HEK293 (cell line): ENCODE measurements at regions not wholly inside any gene's neighbourhood (a gene's known extent, or its start where the extent isn't known, plus 50 kb on each side); places are given as distances from the start of the nearest gene placed in this dataset.

ENCODE experiments used
- CTCF ChIA-PET: fragments of 350-600 bp; formaldehyde crosslinking; extraction: SDS; loops from one replicate; lab custom pipeline; 2021; ENCODE audit warnings: antibody characterized with exemption; lab: Yijun Ruan, JAX
- POLR2A ChIA-PET: fragments of 300-600 bp; formaldehyde crosslinking; extraction: SDS; loops from one replicate; lab custom pipeline; 2020; ENCODE audit warnings: antibody characterized with exemption, inconsistent platforms; lab: Yijun Ruan, JAX
- H3K27ac ChIP-seq: fragments of 200-500 bp; sonication (Bioruptor generic); 2 replicates; pipeline ENCODE4 v1.5.1; 2014; ENCODE audit warnings: low read depth, low read length, control low read depth, inconsistent platforms; ENCODE audit errors: extremely low read depth
- H3K36me3 ChIP-seq, 2 experiments: fragments of 200-500 bp in 1 of 2; sonication (Bioruptor generic) in 1 of 2; 1 replicate in 1 of 2; 2 replicates in 1 of 2; pipeline ENCODE4 v1.5.1; 2014 to 2017; ENCODE audit warnings: inconsistent platforms in 2 of 2, low read length in 2 of 2; ENCODE audit not compliant: control insufficient read depth in 2 of 2, insufficient read depth in 1 of 2
- H3K4me1 ChIP-seq: fragments of 200-500 bp; sonication (Bioruptor generic); 2 replicates; pipeline ENCODE4 v1.5.1; 2014; ENCODE audit warnings: mild to moderate bottlenecking, low read length, inconsistent platforms; ENCODE audit not compliant: control insufficient read depth, insufficient read depth
- H3K4me3 ChIP-seq: 2 replicates; pipeline ENCODE4 v1.5.1; 2011; ENCODE audit warnings: low read depth, mild to moderate bottlenecking, control low read depth, low read length, moderate library complexity
- H3K9me3 ChIP-seq: fragments of 200-500 bp; sonication (Bioruptor generic); 2 replicates; pipeline ENCODE4 v1.5.1; 2014; ENCODE audit warnings: low read depth, low read length, inconsistent platforms; ENCODE audit not compliant: control insufficient read depth, insufficient read depth
- FEZF1 ChIP-seq: fragments of 450-650 bp; formaldehyde crosslinking; IDR thresholded peaks from 2 replicates; pipeline ENCODE4 v1.5.1; 2016; ENCODE audit warnings: missing biosample characterization, missing genetic modification characterization
- GLI2 ChIP-seq: fragments of 450-650 bp; formaldehyde crosslinking; IDR thresholded peaks from 2 replicates; pipeline ENCODE4; 2017; ENCODE audit warnings: missing biosample characterization, missing genetic modification characterization, low read depth, borderline replicate concordance
- GLIS1 ChIP-seq: fragments of 450-650 bp; formaldehyde crosslinking; IDR thresholded peaks from 2 replicates; pipeline ENCODE4 v1.5.1; 2016; ENCODE audit warnings: missing biosample characterization, missing genetic modification characterization
- KLF7 ChIP-seq: fragments of 450-650 bp; formaldehyde crosslinking; IDR thresholded peaks from 2 replicates; pipeline ENCODE4 v1.5.1; 2016; ENCODE audit warnings: missing biosample characterization, missing genetic modification characterization, borderline replicate concordance
- KLF9 ChIP-seq: fragments of 450-650 bp; formaldehyde crosslinking; IDR thresholded peaks from 2 replicates; pipeline ENCODE4 v1.5.1; 2016; ENCODE audit warnings: missing biosample characterization, missing genetic modification characterization, low read depth
- PATZ1 ChIP-seq: fragments of 450-650 bp; formaldehyde crosslinking; IDR thresholded peaks from 2 replicates; pipeline ENCODE4 v1.5.1; 2016; ENCODE audit warnings: missing biosample characterization, missing genetic modification characterization
- RBAK ChIP-seq: fragments of 450-650 bp; formaldehyde crosslinking; IDR thresholded peaks from 2 replicates; pipeline ENCODE4 v1.5.1; 2016; ENCODE audit warnings: missing biosample characterization, missing genetic modification characterization
- TRIM28 ChIP-seq: IDR thresholded peaks from 2 replicates; pipeline ENCODE4 v1.6.1; 2011; ENCODE audit warnings: low read length, control low read depth, borderline replicate concordance
- YY1 ChIP-seq: fragments of 450-650 bp; formaldehyde crosslinking; IDR thresholded peaks from 2 replicates; pipeline ENCODE4 v1.5.1; 2018; ENCODE audit warnings: missing biosample characterization, missing genetic modification characterization
- ZFP69B ChIP-seq: fragments of 450-650 bp; formaldehyde crosslinking; IDR thresholded peaks from 2 replicates; pipeline ENCODE4 v1.5.1; 2016; ENCODE audit warnings: missing biosample characterization, missing genetic modification characterization
- ZNF214 ChIP-seq: fragments of 450-650 bp; formaldehyde crosslinking; IDR thresholded peaks from 2 replicates; pipeline ENCODE4 v1.5.1; 2017; ENCODE audit warnings: missing biosample characterization, mild to moderate bottlenecking, missing genetic modification characterization, borderline replicate concordance
- ZNF223 ChIP-seq: fragments of 450-650 bp; formaldehyde crosslinking; IDR thresholded peaks from 2 replicates; pipeline ENCODE4 v1.5.1; 2016; ENCODE audit warnings: missing biosample characterization, missing genetic modification characterization
- ZNF239 ChIP-seq: fragments of 450-650 bp; formaldehyde crosslinking; IDR thresholded peaks from 2 replicates; pipeline ENCODE4 v1.5.1; 2016; ENCODE audit warnings: missing biosample characterization, missing genetic modification characterization
- ZNF350 ChIP-seq: fragments of 450-650 bp; formaldehyde crosslinking; IDR thresholded peaks from 2 replicates; pipeline ENCODE4 v1.5.0; 2017; ENCODE audit warnings: missing biosample characterization, mild to moderate bottlenecking, missing genetic modification characterization
- ZNF391 ChIP-seq: fragments of 450-650 bp; formaldehyde crosslinking; IDR thresholded peaks from 2 replicates; pipeline ENCODE4 v1.5.1; 2016; ENCODE audit warnings: low read depth, missing biosample characterization, missing genetic modification characterization, borderline replicate concordance
- ZNF555 ChIP-seq: fragments of 450-650 bp; formaldehyde crosslinking; conservative IDR thresholded peaks from 2 replicates; pipeline ENCODE4 v1.5.1; 2017; ENCODE audit warnings: missing biosample characterization, mild to moderate bottlenecking, missing genetic modification characterization, inconsistent platforms
- ZNF558 ChIP-seq: fragments of 450-650 bp; formaldehyde crosslinking; IDR thresholded peaks from 2 replicates; pipeline ENCODE4 v1.5.1; 2016; ENCODE audit warnings: missing biosample characterization, missing genetic modification characterization
- ZNF600 ChIP-seq: fragments of 450-650 bp; formaldehyde crosslinking; IDR thresholded peaks from 2 replicates; pipeline ENCODE4 v1.5.1; 2016; ENCODE audit warnings: missing biosample characterization, missing genetic modification characterization
- ZNF623 ChIP-seq: fragments of 450-650 bp; formaldehyde crosslinking; IDR thresholded peaks from 2 replicates; pipeline ENCODE4 v1.5.1; 2016; ENCODE audit warnings: missing biosample characterization, missing genetic modification characterization
- ZNF629 ChIP-seq: fragments of 450-650 bp; formaldehyde crosslinking; IDR thresholded peaks from 2 replicates; pipeline ENCODE4 v1.5.1; 2017; ENCODE audit warnings: missing biosample characterization, missing genetic modification characterization
- TF ChIP-seq, protein P1 (sequence below): fragments of 450-650 bp; formaldehyde crosslinking; IDR thresholded peaks from 2 replicates; pipeline ENCODE4 v1.5.1; 2016; ENCODE audit warnings: missing biosample characterization, missing genetic modification characterization
- TF ChIP-seq, protein P2 (sequence below): fragments of 450-650 bp; formaldehyde crosslinking; IDR thresholded peaks from 2 replicates; pipeline ENCODE4 v1.5.1; 2017; ENCODE audit warnings: missing biosample characterization, missing genetic modification characterization

GRCh38 chr2:545711-546650 is 131.2 kb downstream of the TMEM18 start:
- TF ChIP-seq ZNF223 (tag by site-specific recombination) (no peak), ZNF350 (tag by site-specific recombination) (no peak), ZNF623 (tag by site-specific recombination) (no peak), ZNF600 (tag by site-specific recombination) (no peak), GLIS1 (no peak), FEZF1 (tag by site-specific recombination) (no peak), ZFP69B (tag by site-specific recombination) (no peak), TRIM28 (no peak), ZNF214 (tag by site-specific recombination) (no peak)
- TF ChIP-seq, protein P1, sequence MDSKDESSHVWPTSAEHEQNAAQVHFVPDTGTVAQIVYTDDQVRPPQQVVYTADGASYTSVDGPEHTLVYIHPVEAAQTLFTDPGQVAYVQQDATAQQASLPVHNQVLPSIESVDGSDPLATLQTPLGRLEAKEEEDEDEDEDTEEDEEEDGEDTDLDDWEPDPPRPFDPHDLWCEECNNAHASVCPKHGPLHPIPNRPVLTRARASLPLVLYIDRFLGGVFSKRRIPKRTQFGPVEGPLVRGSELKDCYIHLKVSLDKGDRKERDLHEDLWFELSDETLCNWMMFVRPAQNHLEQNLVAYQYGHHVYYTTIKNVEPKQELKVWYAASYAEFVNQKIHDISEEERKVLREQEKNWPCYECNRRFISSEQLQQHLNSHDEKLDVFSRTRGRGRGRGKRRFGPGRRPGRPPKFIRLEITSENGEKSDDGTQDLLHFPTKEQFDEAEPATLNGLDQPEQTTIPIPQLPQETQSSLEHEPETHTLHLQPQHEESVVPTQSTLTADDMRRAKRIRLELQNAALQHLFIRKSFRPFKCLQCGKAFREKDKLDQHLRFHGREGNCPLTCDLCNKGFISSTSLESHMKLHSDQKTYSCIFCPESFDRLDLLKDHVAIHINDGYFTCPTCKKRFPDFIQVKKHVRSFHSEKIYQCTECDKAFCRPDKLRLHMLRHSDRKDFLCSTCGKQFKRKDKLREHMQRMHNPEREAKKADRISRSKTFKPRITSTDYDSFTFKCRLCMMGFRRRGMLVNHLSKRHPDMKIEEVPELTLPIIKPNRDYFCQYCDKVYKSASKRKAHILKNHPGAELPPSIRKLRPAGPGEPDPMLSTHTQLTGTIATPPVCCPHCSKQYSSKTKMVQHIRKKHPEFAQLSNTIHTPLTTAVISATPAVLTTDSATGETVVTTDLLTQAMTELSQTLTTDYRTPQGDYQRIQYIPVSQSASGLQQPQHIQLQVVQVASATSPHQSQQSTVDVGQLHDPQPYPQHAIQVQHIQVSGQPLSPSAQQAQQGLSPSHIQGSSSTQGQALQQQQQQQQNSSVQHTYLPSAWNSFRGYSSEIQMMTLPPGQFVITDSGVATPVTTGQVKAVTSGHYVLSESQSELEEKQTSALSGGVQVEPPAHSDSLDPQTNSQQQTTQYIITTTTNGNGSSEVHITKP (tag by site-specific recombination), result no peak
- Histone ChIP-seq H3K36me3 (no peaks in the 10 kb centered on the region), H3K9me3 (no peaks in the 10 kb centered on the region), H3K27ac (no peak overlapping the region), H3K4me1 (no peaks in the 10 kb centered on the region), H3K4me3 (no peak overlapping the region)
- CTCF ChIA-PET, result interaction anchor here (1.3 kb wide), 1 partner anchor 16 kb away, joined by 3 read pairs; no protein-coding TSS in a partner anchor
- POLR2A ChIA-PET, result interaction anchor here (0.5 kb wide), 1 partner anchor 132 kb away, joined by 3 read pairs; no protein-coding TSS in a partner anchor

DNA sequence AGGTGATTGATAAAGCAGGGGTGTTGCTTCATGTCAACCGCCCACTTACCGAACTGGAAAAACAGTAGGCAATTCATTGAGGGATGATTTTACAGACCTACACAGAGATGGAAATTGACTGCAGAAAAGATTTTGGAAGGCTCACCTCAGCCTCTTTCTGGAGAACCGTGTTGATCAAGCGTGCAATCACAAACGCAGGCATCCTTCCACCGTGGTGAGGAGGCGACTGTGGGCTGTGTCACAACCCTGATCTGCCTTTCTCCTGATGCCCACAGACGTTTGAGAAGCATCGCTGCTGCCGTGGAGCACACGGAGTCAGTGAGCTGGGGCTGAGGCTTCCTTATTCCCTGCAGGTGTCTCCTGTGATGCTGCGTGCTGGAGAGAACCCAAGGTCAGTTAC is 132.0 kb downstream of the TMEM18 start:
- TF ChIP-seq KLF9 (tag by site-specific recombination) (no peak), GLI2 (tag by site-specific recombination) (no peak), ZNF555 (no peak), RBAK (tag by site-specific recombination) (no peak), ZNF629 (tag by site-specific recombination) (no peak), ZNF350 (tag by site-specific recombination) (no peak)
- Histone ChIP-seq H3K27ac (no peak overlapping the region), H3K4me3 (no peak overlapping the region), H3K36me3 (no peaks in the 10 kb centered on the region), H3K4me1 (no peaks in the 10 kb centered on the region), H3K9me3 (no peaks in the 10 kb centered on the region)
- ChIA-PET POLR2A (no interaction called here), CTCF (interaction anchor here (1.3 kb wide), 1 partner anchor 15 kb away, joined by 3 read pairs; no protein-coding TSS in a partner anchor)

DNA sequence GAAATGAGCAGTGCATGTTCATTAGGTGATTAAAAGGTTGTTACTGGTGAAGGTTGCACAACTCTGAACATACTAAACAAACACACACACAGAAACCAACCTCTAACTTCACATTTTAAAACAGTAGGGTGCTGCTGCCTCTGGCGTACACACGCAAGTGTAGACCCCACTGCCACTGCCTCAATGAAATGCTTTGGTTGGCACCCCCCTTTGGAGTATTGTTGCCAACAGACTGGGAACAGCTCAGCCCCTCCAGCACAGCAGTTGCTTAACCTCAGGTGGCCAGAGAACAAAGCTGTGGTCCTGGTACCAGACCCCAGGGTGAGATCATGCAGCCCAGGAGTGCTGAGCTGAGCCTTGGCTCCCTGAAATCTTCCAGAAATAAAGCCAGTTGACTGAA is 138.6 kb downstream of the TMEM18 start:
- no peak for TF ChIP-seq PATZ1
- no peak for TF ChIP-seq KLF7
- TF ChIP-seq ZNF239, result no peak
- TF ChIP-seq YY1 (tag by site-specific recombination), result no peak
- TF ChIP-seq, protein P2, sequence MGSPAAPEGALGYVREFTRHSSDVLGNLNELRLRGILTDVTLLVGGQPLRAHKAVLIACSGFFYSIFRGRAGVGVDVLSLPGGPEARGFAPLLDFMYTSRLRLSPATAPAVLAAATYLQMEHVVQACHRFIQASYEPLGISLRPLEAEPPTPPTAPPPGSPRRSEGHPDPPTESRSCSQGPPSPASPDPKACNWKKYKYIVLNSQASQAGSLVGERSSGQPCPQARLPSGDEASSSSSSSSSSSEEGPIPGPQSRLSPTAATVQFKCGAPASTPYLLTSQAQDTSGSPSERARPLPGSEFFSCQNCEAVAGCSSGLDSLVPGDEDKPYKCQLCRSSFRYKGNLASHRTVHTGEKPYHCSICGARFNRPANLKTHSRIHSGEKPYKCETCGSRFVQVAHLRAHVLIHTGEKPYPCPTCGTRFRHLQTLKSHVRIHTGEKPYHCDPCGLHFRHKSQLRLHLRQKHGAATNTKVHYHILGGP (tag by site-specific recombination), result no peak
- TF ChIP-seq ZNF558 (tag by site-specific recombination), result no peak
- TF ChIP-seq GLIS1, result no peak
- no peak for TF ChIP-seq ZNF391 (tag by site-specific recombination)
- H3K4me1 ChIP-seq, result no peaks in the 10 kb centered on the region
- H3K9me3 ChIP-seq, result no peaks in the 10 kb centered on the region
- ChIA-PET CTCF (no interaction called here), POLR2A (no interaction called here)
- H3K27ac ChIP-seq, result no peak overlapping the region
- no peaks in the 10 kb centered on the region for H3K36me3 ChIP-seq
- H3K4me3 ChIP-seq, result no peak overlapping the region
